VCaP (cell line): ENCODE measurements at regions not wholly inside any gene's neighbourhood (a gene's known extent, or its start where the extent isn't known, plus 50 kb on each side); places are given as distances from the start of the nearest gene placed in this dataset.
A peak's percentile ranks its signal among the peaks of the same experiment; 100 is the strongest.

Experiments used
- H3K27ac ChIP-seq: fragments of 450-650 bp; 2 replicates; pipeline ENCODE4 v1.5.1; 2017
- TF ChIP-seq, protein P1 (sequence below): fragments of 450-650 bp; conservative IDR thresholded peaks from 2 replicates; pipeline ENCODE4 v1.5.1; 2017; ENCODE audit warnings: mild to moderate bottlenecking, moderate library complexity

DNA sequence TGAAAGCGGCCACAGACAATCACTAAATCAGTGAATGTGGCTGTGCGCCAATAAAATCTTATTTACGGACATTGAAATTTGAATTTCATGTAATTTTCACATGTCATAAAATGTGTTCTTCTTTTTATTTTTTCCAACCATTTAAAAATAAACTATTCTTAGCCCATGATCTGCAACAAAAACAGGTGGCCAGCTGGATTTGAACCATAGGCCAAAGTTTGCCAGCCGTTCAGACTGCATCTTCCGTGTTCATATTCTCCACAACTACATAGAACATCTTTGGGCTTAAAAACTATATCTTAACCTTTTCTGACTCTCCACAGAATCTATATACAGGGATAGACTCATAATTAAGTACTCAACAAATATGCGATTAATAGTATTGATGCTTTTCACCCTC, 81.2 kb upstream of the RALGPS2 start:
- TF ChIP-seq, protein P1, sequence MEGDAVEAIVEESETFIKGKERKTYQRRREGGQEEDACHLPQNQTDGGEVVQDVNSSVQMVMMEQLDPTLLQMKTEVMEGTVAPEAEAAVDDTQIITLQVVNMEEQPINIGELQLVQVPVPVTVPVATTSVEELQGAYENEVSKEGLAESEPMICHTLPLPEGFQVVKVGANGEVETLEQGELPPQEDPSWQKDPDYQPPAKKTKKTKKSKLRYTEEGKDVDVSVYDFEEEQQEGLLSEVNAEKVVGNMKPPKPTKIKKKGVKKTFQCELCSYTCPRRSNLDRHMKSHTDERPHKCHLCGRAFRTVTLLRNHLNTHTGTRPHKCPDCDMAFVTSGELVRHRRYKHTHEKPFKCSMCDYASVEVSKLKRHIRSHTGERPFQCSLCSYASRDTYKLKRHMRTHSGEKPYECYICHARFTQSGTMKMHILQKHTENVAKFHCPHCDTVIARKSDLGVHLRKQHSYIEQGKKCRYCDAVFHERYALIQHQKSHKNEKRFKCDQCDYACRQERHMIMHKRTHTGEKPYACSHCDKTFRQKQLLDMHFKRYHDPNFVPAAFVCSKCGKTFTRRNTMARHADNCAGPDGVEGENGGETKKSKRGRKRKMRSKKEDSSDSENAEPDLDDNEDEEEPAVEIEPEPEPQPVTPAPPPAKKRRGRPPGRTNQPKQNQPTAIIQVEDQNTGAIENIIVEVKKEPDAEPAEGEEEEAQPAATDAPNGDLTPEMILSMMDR = no peak

DNA sequence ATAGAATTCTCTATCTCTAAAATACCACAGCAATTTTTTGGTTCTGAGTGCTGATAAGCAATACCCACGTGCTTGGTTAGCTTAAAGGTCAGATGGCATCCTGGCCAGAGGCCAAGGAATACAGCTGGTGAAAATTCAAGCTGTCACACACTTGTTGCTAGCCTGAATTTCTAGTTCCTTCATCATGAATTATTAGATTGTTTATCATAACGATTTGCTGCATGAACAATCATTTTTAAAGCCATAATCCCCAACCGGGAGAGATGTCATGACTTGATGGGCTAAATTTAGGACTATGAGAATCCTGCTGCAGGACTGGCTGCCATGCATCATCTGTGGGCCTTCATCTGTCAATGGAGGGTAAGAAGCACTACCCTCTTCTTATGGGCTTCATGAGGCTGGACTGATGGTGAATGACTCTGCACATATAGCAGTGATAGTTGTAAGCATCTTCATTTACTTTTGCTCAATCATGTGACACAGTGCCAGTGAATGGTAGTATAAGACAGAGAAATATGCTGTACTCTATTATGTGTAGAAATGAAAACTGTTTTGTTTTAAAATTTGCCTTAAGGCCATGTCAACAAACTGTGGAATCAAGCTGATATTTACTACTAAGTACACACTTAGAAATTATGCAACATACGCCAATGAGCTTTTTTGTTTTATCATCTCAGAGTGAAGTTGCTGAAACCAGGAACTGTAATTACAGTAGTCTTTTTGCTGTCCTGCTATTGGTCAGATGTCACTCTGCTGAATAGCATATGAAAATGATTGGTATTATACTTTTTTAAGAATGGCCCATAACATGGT, 80.5 kb upstream of the RALGPS2 start:
- TF ChIP-seq, protein P1 = no peak
- H3K27ac ChIP-seq = peak overlapping the region; percentile 0; the same call in 1 of the 2 replicates

More for the DNA sequence above, 81.2 kb upstream of the RALGPS2 start:
- no peak overlapping the region for H3K27ac ChIP-seq

DNA sequence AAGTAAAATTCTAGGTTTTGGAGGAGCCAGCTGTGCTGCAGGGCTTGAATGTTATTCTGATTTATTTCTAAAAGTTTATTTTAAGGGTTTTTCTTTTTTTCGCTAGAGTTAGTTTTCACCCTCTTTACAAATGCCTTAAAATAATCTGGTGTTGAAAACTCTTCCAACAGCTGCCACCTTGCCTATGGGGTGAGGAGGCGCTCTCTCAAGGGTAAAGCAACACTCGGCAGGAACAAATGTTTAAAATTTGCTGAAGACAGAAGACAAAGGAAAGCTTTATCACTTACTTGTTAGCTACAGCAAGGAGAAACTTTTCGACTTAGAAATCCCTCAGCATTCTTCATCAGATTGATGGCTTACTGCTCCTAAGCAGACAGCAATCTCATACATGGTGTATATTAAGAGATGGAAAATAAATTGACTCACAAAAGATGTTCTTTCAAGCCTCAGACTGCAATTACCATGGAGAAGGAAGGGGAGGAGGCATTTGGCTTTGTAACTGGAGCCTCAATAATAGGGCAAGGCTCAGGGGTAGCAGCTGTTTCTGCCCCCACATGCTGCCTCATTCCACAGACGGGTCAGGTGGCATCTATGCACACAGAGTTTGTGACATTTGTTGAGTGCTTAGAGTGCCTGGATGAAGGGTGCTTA, 79.8 kb upstream of the RALGPS2 start:
- H3K27ac ChIP-seq = 0 out of 2 replicates have a peak overlapping the region, but pooled peaks have one; percentile 0
- TF ChIP-seq, protein P1 = no peak

DNA sequence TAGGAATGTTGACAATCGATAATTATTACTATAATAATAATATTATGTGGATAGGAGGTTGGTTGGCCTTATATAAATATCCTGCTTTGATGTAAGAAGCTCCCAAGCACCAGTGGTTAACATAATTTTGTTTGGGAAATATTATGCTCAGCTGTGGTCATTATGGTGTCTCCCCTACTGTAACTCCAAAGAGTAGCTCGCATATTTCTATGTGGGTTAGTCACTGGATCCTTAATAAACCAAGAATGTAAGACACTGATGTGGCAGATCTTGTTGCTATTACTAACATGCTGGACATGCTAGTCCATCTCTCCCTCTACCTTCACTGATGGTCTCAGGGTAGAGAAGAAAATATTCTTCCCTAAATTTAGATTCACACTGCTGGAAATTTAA, 79.2 kb upstream of the RALGPS2 start:
- no peak overlapping the region for H3K27ac ChIP-seq

DNA sequence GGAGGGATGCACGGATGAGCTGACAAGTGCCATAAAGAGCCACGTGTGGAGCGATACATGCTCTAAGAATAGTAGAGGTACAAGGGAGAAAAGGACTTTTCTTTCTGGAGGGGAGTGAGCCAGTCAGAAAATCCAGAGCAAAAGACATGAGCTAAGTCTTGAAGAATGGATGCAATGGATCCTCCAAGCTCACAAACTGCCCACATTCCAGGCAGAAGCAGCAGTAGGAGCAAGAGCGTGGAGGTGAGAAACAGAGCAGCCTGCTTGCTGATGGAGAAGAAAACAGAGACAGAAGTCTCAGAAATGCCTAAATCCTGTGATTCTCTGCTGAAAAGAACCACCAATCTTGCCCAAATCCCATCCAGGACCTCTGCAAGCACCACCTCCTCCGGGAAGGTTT, 78.2 kb upstream of the RALGPS2 start:
- TF ChIP-seq, protein P1 = no peak
- H3K27ac ChIP-seq = no peak overlapping the region

More for the DNA sequence above, 79.2 kb upstream of the RALGPS2 start:
- TF ChIP-seq, protein P1 = no peak

DNA sequence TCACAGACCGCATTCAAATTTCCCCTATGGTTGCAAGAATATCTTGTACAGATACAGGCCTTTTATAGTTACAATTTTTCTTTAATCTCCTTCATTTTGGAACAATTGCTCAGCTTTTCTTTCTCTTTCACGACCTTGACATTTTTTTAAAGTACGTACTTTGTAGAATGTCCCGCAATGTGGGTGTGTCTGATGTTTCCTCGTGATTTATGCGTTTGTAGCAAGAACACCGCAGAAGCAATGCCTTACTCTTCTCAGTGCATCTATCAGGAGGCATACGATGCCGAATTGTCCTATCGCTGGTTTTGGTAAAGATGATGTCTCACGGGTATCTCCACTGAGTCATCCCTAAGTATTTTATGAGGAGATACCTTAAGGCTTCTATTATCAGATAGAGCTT, 76.9 kb upstream of the RALGPS2 start:
- TF ChIP-seq, protein P1 = no peak
- no peak overlapping the region for H3K27ac ChIP-seq

DNA sequence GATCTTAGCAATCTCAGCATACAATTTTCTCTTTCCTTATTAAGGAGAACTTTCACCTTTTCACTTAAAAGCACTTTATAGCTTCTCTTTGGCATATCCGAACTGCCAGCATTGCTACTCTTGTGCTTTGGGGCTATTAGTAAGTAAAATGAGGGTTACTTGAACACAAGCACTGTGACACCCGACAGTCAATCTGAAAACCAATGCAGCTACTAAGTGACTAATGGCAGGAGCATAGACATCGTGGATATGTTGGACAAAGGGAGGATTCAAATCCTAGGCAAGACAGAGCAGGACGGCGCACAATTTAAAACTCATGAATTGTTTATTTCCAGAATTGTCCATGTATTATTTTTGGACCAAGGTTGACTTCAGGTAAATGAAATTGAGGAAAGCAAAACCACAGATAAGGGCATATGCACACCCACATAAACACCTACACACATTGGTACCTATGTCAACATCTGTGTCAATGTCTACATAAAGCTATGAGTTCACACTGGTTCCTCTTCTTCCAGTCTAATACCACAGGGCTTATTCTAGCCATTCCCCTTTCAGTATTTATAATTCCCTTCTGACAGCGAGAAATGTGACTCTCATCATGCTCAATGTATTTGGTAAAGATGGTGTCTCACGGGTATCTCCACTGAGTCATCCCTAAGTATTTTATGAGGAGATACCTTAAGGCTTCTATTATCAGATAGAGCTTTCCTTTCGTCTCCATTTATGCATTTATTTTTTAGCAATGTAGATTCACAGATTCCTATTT, 75.3 kb upstream of the RALGPS2 start:
- H3K27ac ChIP-seq = no peak overlapping the region
- TF ChIP-seq, protein P1 = no peak
